Choroid plexus epithelial cell (primary cell): ENCODE measurements at regions not wholly inside any gene's neighbourhood (a gene's known extent, or its start where the extent isn't known, plus 50 kb on each side); places are given as distances from the start of the nearest gene placed in this dataset.
A peak's percentile ranks its signal among the peaks of the same experiment; 100 is the strongest.

Source experiments
- DNase-seq: peaks from one replicate; pipeline ENCODE4 v3.0.0-alpha.2; 2010; ENCODE audit warnings: low read depth
- H3K4me3 ChIP-seq: 2 replicates; pipeline ENCODE4 v1.5.1; 2011; ENCODE audit warnings: low read depth, mild to moderate bottlenecking, control low read depth, low read length, moderate library complexity
- TF ChIP-seq, protein P1 (sequence below): conservative IDR thresholded peaks from 2 replicates; pipeline ENCODE4 v1.5.1; 2011; ENCODE audit warnings: low read depth, mild to moderate bottlenecking, control low read depth, inconsistent platforms, low read length, moderate library complexity

DNA sequence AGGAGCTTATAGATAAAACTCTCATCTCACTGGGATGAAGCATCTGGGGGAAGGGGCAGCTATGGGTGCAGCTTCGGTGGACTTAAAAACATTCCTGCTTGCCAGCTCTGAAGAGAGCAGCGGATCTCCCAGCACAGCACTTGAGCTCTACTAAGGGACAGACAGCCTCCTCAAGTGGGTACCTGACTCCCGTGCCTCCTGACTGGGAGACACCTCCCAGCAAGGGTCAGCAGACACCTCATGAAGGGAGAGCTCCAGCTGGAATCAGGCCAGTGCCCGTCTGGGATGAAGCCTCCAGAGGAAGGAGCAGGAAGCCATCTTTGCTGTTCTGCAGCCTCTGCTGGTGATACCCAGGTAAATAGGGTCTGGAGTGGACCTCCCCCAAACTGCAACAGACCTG is 345.2 kb upstream of the SYT1 start:
- DNase-seq, result no peak
- TF ChIP-seq, protein P1, sequence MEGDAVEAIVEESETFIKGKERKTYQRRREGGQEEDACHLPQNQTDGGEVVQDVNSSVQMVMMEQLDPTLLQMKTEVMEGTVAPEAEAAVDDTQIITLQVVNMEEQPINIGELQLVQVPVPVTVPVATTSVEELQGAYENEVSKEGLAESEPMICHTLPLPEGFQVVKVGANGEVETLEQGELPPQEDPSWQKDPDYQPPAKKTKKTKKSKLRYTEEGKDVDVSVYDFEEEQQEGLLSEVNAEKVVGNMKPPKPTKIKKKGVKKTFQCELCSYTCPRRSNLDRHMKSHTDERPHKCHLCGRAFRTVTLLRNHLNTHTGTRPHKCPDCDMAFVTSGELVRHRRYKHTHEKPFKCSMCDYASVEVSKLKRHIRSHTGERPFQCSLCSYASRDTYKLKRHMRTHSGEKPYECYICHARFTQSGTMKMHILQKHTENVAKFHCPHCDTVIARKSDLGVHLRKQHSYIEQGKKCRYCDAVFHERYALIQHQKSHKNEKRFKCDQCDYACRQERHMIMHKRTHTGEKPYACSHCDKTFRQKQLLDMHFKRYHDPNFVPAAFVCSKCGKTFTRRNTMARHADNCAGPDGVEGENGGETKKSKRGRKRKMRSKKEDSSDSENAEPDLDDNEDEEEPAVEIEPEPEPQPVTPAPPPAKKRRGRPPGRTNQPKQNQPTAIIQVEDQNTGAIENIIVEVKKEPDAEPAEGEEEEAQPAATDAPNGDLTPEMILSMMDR, result no peak
- no peak overlapping the region for H3K4me3 ChIP-seq

DNA sequence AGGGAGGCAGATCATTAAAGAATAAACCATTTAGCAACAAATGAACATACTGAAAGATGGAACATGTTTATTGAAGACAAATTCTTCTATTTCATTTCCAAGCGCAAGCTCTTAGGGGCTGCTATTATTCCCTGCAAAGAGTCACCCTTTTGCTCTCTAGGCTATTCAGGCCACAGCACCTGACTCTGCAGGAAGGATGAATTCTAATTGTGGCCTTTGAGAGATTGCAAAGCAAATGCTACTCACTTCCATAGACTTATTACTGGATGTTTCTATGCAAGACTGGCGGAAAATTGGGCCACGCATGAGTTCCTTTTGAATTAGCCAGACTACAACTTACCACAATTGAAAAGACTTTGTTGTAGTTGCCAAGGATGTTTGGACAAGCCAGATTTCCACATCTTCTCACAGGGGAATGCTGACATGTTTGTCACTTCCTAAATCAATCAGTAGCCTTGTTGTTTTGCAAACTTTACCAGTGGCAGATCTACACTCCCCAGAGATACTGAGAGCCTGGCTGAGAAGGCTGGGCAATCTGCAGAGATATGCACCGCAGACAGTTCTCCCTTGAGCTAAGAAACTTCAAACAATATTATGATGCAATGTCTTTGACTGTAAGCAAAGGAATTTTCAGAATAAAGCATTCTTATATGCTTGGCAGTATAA is 334.3 kb upstream of the SYT1 start:
- peak; percentile 60 for DNase-seq
- no peak overlapping the region for H3K4me3 ChIP-seq
- TF ChIP-seq, protein P1, result no peak

DNA sequence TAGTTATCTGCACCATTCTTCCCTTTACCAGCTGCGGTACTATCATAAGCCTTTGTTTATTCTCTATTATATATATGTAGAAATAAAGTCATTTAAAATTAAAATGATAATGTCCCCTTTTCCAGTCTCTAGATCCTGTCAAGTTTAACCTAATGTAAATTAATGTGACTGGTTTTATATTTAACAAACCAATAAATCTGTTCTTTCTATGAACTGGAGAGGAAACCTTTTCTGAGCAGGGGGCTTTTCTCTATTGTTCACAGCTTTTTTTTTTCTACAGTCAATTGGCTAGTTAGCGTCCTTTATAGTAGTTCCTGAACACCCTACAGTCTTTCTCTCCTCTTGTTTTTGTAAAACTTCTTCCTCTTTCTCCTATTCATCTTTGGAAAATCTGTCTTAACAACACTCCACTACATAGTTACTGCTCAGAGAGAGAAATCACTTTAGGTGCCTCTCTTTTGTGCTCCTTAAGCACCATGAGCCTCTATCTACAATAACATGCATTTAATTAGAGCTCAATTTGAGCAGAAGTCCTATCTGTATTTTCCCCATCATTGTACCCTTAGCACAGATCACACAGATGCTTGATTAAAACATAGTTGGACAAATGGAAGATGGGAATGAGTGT is 332.6 kb upstream of the SYT1 start:
- no peak overlapping the region for H3K4me3 ChIP-seq
- TF ChIP-seq, protein P1, result no peak
- DNase-seq, result no peak

DNA sequence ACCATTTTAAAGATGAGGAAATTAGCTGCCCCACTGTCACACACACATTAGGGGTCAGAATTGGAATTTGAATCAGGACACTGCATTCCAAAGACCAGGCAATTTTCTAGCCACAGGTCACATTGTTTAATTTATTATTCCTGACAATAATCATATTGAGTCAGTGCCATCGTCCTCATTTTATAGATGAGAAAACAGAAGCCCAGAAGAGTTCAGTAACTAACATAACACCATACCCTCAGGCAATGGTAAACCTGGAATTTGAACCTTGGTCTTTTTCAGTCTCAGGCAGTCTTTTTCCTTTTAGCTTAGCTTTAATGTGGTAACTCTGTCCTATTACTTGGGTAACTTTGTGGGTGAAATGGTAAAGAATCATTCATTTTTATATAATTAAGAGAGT is 330.3 kb upstream of the SYT1 start:
- TF ChIP-seq, protein P1, result no peak
- H3K4me3 ChIP-seq, result no peak overlapping the region
- no peak for DNase-seq

DNA sequence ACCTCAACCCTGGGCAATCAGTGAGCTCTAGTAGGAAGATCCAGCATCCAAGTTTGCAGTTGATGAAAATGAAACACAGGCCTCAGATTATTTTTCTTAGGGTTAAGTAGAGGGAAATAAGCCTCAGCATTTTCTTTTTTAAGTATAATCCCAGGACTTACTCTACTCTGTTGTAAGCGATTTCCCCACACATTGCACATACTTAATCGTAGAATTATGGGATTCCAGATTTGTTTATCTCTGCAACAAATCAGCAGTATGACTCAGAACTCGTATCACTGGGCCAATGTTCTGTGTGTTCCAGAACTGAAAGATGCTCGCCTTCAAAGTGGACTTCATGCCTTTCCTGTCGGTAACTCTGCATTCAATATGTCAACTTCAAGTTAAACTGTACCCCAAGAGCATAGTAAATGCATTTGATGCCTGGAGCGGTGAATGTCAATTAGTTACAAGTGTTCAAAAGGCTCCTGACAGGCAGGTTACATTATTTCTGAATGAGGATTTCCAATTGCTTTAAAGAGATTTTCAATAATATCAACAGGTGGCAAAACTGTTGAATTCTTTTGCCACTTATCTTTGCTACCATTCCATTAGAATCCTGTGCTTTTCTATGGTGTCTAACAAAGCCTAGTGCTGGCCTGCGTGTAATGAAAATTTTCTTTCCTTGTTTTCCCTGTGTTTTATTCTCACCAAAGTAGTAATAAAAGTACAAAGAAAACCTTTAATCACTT is 323.8 kb upstream of the SYT1 start:
- TF ChIP-seq, protein P1, result no peak
- DNase-seq, result peak; percentile 10
- no peak overlapping the region for H3K4me3 ChIP-seq

DNA sequence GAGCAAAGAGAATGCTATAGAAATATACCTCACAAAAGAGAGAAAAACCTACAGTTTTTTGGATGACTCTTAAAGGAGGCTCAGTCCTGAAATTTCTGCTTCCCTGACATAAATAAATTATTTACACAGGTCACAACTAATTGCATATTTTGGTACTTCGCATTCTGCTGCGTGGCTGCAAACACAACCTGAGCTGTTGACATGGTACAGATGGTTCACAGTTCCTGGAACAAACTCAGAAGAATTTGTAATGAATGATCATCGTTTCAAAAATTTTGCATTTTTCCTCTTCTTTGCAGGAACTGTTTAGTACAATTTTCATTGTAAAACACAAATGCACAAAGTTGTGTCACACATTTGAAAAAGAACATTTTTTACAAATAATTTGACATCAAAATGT is 313.7 kb upstream of the SYT1 start:
- TF ChIP-seq, protein P1, result no peak
- H3K4me3 ChIP-seq, result no peak overlapping the region
- DNase-seq, result no peak

DNA sequence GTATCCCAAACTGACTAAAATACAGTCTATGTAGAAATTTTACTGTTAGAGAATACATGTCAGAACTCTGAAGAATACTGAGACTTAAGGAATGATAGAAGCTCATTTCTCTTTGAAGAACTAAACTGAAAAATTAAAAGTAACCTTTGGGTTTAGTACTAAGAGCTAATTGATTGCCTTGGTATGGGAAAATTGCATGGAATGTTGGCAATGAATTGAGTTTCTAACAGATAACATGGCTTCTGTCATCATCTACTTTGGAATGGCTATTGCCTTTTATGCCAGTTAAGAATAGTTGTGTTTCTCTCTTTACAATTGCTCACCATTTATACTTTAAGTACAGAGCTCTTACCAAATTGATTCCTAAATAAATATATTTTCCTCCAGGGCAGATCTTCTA is 308.8 kb upstream of the SYT1 start:
- DNase-seq, result peak; percentile 36
- TF ChIP-seq, protein P1, result no peak
- no peak overlapping the region for H3K4me3 ChIP-seq
